NCI-H2107 treated with DMSO at 0.1 percent for 48 hours (cell line): ENCODE measurements at regions not wholly inside any gene's neighbourhood (a gene's known extent, or its start where the extent isn't known, plus 50 kb on each side); places are given as distances from the start of the nearest gene placed in this dataset.
"Not testable (repeated sequence)": the region's sequence is repeated elsewhere in the genome, so short reads cannot be mapped to it uniquely, and the experiment has no call there.

Source experiments
- DNase-seq: peaks from one replicate; lab custom pipeline; 2025; ENCODE audit not compliant: unreplicated experiment; lab: John Stamatoyannopoulos, UW

- DNase-seq: no peak
These were observed 291.0 kb downstream of the CYRIA start for GRCh38 chr2:16374671-16375070.

GRCh38 chr2:16373341-16373740 is 292.3 kb downstream of the CYRIA start:
- DNase-seq: no peak

GRCh38 chr2:16371751-16372150 is 293.9 kb downstream of the CYRIA start:
- no peak for DNase-seq

GRCh38 chr2:16368951-16369350 is 296.7 kb downstream of the CYRIA start:
- DNase-seq: no peak

- DNase-seq: no peak
These were observed 297.3 kb downstream of the CYRIA start for GRCh38 chr2:16368328-16368727.

GRCh38 chr2:16365366-16365765 is 300.3 kb downstream of the CYRIA start:
- DNase-seq: no peak

DNA sequence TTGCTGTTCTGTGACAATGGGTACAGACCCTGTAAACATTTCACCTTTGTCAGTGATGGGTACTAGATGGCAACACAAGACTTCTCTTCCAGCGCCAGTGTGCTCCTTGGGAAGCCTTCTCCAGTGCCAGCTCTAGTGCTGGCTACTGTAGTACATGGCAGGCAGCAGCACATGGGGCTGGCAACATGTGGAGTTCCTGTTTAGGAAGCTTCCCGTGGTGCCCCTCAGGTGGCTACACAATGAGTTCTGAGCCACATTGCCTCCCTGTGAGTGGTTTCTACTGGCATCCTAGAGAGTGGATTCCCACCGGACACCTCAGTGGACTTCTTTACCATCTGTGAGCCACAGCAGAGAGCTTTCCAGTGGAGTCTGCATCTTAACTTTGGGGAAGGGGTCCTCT is 302.1 kb downstream of the CYRIA start:
- no peak for DNase-seq

- DNase-seq: no peak
These were observed 303.0 kb downstream of the CYRIA start for GRCh38 chr2:16362611-16363010.

DNA sequence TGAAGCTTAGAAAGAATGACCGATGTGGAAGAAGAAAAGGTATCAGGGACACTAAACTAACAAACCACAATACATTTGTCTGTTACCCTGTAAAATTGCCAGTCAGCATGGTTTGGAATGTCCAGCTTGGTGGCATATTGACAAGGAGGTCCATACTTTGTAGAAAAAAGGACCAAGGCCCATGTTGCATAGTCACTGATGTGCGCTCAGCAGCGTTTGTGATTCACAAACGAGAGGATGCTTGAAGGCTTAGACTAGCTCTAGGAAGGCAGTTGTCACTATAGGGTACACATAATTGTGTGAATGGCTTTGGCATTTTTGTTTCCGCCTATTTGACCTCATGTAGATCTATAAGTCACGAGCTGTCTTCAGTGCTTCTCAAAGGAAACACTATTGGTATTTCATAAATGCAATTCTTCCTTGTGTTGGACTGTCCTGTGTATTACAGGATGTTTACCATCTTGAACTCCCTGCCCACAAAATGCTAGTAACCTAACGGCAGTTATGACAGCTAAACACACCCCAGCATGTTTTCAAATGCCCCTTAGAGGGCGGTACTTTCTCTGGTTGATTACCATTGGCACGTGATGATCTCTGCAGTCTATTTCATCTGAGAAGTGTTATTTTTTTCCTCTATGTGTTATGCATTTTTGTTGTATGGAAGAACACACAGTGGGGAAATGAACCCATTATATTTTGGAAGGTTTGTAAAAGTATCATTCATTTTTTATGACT is 304.2 kb downstream of the CYRIA start:
- DNase-seq: no peak

- DNase-seq: no peak
These were observed 305.7 kb downstream of the CYRIA start for GRCh38 chr2:16359961-16360360.

DNA sequence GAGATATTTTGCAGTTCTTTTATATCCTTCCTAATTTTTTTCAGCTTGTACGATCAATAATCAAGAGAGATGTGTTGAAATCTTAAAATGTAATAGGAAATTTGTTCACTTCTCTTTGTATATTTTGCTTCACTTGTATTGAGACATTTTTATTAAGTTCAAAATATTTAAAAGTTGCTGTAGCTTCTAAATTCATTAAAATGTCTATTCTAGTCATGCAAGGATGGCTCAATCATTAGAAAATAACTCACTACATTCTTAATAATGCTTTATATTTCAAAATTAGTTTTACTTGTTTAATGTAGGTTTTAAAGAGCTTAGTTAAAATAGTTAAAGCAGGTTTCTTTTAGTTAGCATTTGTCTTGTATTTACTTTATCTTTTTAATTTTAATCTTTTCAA is 308.4 kb downstream of the CYRIA start:
- DNase-seq: no peak

GRCh38 chr2:16351541-16351940 is 314.1 kb downstream of the CYRIA start:
- no peak for DNase-seq

- DNase-seq: no peak
These were observed 314.5 kb downstream of the CYRIA start for GRCh38 chr2:16351137-16351536.

DNA sequence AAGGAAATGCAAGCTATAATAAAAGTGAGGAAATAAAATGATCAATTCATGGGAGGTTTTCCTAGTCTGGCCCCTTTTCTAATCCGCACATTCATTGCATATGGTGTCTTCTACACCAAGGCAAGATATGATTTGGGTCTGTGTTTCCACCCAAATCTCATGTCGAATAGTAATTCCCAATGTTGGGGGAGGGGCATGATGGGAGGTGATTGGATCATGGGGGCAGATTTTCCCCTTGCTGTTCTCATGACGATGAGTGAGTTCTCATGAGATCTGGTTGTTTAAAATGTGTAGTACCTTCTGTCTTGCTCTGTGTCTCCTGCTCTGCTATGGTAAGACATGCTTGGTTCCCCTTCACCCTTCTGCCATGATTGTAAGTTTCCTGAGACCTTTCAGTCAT is 315.4 kb downstream of the CYRIA start:
- DNase-seq: no peak

DNA sequence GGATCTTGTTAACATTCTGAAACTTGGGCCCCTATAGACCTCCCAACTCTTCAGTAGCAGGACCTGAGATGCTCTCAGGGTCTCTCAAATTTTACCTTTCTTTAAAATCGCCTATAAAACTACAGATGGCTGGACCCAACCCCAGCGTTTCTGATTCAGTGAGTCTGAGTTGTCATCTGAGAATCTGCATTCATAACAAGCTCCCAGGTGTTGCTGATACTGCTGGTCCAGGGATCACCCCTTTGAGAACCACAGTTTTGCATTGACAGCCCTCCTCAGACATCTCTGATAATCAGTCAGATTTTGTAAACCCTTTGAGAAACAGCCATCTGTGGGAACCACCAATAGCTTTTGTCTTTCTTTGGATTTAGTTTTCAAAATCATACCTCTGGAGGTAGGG is 315.8 kb downstream of the CYRIA start:
- no peak for DNase-seq

DNA sequence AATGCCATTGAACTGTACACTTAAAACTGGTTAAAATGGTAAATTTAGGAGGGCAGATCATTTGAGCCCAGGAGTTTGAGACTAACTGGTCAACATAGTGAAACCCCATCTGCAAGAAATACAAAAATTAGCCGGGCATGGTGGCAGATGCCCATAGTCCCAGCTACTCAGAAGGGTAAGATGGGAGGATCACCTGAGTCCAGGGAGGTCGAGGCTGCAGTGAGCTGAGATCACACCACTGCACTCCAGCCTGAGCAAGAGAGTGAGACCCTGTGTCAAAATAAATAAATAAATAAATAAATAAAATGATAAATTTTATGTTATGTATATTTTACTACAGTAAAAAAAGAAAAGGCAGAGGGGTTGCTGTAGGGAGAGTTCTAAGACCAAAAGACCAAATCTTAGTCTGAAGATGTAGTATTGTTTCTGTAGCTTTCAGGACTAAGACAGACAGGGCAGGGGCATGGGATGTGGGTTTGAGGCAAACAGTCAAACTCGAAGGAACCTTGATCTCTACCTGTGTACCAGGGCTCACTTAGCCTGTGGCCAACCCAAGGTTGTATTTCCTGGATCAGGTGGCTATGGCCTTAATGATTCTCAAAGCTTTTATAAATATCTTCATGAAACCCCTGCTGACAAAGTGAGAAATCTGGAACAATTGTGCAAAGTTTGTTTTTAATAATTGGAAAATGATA is 316.7 kb downstream of the CYRIA start:
- DNase-seq: no peak

- DNase-seq: no peak
These were observed 319.0 kb downstream of the CYRIA start for GRCh38 chr2:16346671-16347070.

DNA sequence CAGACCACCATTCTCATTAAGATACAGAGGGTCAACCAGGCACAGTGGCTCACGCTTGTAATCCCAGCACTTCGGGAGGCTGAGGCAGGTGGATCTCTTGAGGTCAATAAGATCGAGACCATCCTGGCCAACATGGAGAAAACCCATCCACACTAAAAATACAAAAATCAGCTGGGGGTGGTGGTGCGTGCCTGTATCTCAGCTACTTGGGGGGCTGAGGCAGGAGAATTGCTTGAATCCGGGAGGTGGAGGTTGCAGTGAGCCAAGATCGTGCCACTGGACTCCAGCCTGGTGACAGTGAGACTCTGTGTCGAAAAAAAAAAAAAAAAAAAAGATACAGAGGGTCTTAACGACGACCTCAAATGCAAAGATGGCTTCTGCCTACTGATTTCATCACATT is 320.4 kb downstream of the CYRIA start:
- DNase-seq: not testable (repeated sequence)

DNA sequence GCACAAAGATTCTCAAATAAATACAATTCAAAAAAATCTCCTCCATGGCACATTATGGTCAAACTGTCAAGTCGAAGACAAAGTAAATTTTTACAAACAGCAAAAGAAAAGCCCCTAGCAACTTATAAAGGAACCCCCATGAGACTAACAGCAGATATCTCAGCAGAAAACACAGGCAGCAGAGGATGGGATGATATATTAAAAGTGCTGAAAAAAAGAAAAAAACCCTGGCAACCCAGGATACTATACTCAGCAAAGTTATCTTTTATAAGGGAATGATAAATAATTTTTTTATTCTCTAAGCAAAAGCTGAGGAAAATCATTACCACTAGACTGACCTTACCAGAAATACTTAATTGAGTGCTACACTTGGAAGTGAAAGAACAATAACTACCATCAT is 326.4 kb downstream of the CYRIA start:
- no peak for DNase-seq

DNA sequence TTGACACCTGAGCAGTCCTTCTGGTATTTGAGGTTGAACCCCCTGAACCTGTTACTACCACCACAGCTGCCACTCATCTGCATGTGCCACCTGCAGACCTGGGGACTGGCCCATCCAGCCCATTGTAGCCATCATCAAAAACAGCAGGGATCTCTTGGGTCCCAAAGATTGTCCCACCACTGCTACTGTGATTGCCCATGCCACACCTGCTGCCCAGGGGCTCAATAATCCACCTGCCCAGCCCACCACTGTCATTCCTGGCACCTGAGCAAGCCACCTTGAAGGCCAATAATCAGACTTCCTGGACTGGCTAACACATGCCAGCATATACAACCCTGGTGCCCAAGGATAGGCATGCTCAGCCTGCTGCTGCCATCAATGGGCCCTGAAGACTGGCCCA is 327.6 kb downstream of the CYRIA start:
- DNase-seq: no peak

GRCh38 chr2:16336916-16337315 is 328.7 kb downstream of the CYRIA start:
- DNase-seq: no peak

DNA sequence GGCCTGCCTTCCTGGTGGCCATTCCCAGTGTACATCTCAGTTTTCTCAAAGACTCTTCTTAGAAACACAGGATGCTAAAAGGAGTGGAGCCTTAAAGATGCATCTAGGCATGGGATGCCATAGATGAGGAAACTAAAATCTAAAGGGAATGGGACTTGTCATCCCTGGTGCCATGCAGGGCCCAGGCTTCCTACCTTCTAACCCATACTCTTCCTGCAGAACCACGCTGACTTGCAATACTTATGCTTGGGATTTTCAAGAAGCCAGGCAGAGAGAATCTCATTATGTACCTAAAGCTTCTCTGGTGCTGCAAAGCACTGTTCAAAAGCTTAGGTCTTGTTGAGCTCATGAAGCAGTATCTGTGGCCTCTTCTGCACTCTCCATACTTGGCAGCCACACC is 329.1 kb downstream of the CYRIA start:
- DNase-seq: no peak

GRCh38 chr2:16335947-16336346 is 329.7 kb downstream of the CYRIA start:
- DNase-seq: no peak
